CD4-positive, alpha-beta T cell treated with Interleukin-6 for 4 hours (primary cell): ENCODE measurements at regions not wholly inside any gene's neighbourhood (a gene's known extent, or its start where the extent isn't known, plus 50 kb on each side); places are given as distances from the start of the nearest gene placed in this dataset.

Source experiments
- DNase-seq: peaks from one replicate; pipeline ENCODE4 v3.0.0-alpha.2; 2020; ENCODE audit warnings: mixed read lengths

DNA sequence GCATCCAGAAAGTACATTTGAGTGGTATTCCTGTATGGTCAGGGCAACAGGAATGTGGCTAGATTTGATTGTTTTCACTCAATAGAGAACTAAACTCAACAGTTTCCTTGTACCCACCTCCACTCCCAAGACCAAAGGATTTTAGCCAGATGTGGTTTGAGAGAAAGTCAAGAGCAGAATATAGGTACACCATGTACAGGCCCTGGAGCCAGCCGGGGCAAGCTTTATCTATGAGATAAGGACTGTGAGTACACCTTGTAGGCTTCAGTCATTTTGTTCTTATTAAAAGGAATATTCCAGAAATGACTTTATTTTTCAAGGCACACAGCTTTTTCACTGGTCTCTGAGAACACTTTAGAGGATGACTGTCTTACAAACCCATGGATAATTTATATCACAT is 192.4 kb upstream of the JUN start:
- no peak for DNase-seq

DNA sequence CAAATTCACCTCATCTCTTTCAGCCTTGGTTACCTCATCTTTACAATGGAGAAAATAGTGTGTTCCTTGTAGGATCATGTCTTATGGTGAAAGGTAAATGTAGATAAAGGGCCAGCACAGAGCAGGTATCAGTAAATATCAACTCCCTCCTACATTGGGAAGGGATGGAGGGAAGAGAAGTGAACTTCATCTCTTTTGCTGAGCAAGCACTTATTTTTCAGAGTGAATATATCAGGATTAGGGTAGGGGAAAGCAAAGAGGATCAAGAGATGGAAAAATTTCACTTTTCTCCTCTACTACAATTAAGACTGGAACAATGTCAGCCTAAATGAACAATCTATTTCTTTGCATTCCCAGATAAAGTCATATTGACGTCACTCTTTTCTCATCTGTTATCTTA is 193.8 kb upstream of the JUN start:
- no peak for DNase-seq

- DNase-seq = no peak
Observed at GRCh38 chr1:58978096-58978495, 194.2 kb upstream of the JUN start.

GRCh38 chr1:58979086-58979485 is 195.2 kb upstream of the JUN start:
- no peak for DNase-seq

- no peak for DNase-seq
Observed at GRCh38 chr1:58979677-58980076, 195.8 kb upstream of the JUN start.

GRCh38 chr1:58981392-58981791 is 197.5 kb upstream of the JUN start:
- no peak for DNase-seq

DNA sequence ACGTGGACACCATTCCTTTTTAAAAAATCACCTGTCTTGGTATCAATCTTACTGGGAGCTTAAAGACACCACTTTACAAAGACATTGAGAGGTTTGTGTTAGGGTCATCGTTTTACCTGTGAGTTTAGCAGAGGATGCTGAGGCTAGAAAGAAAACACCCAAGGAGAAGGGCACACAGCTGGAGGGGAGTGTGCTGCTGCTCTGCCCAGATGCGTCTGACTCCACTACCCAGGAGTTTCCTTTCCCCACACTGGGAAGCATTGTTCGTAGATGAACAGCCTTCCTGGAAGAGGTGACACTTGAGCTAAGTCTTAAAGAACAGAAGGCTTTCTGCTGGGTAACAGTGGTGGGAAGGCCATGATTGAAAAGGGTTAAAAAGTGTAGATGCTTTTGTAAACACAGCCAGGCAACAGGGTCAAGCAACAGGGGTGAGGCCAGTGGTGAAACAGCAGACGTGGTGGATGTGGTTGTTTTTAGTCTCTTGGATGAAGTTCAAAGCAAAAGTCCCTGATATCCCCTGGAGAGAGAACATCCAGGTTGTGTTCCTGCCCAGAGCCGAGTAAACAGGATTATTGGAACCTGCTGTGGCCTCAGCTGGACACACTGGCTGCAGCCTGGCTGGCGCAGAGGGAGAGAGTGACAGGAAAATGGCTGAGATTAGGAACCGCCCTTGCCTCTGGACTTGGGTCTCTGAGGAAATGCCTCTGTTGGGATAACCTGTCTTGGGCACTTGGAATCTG is 198.6 kb upstream of the JUN start:
- DNase-seq = no peak

DNA sequence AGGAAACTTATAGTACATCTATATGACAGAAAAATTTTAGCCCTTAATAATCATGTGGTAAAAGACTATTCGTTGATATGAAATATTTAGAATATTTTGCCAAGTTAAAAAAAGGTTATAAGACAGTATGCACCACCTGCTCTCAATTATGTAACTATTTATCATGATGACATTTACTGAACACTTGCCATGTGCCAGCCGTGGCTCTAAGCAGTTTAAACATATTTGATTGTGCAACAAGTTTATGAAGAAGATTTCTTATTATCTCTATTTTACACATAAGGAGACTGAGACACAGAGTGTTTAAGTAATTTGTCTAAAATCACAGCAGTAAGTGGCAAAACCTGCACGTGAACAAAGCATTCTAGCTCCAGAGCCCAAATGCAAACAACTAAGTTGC is 199.3 kb upstream of the JUN start:
- no peak for DNase-seq

GRCh38 chr1:58983633-58984245 is 199.9 kb upstream of the JUN start:
- DNase-seq = no peak

- peak; percentile 32 for DNase-seq
Observed at GRCh38 chr1:58986996-58987767, 203.3 kb upstream of the JUN start.

- DNase-seq = no peak
Observed at GRCh38 chr1:58988752-58989151, 204.9 kb upstream of the JUN start.

GRCh38 chr1:58989845-58990244 is 206.0 kb upstream of the JUN start:
- no peak for DNase-seq

DNA sequence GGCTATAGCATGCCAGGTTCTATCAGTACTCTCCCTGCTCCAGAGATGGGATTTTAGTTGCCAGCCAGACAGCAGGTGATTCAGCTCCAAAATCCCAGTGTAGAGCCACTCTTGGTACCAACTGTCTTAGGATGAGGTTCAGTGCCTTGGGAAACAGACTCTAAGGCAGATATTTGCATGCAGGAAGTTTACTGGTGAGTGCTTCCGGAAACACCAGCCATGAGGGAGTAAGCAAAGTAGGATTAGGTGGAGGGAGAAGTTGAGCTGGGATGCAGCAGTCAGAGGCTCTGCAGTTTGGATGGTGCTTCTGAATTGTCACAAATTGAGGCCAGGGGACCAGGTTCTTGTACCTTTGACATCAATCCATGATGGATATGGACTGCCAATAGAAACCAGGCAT is 207.5 kb upstream of the JUN start:
- DNase-seq = no peak

GRCh38 chr1:58992643-58993042 is 208.8 kb upstream of the JUN start:
- DNase-seq = no peak

GRCh38 chr1:58993403-58993802 is 209.6 kb upstream of the JUN start:
- no peak for DNase-seq

- no peak for DNase-seq
Observed at GRCh38 chr1:58994664-58995063, 210.8 kb upstream of the JUN start.

GRCh38 chr1:58996341-58997059 is 212.7 kb upstream of the JUN start:
- DNase-seq = no peak

- DNase-seq = no peak
Observed at GRCh38 chr1:58997060-58997411, 213.2 kb upstream of the JUN start.

- no peak for DNase-seq
Observed at GRCh38 chr1:58997637-58998036, 213.8 kb upstream of the JUN start.

DNA sequence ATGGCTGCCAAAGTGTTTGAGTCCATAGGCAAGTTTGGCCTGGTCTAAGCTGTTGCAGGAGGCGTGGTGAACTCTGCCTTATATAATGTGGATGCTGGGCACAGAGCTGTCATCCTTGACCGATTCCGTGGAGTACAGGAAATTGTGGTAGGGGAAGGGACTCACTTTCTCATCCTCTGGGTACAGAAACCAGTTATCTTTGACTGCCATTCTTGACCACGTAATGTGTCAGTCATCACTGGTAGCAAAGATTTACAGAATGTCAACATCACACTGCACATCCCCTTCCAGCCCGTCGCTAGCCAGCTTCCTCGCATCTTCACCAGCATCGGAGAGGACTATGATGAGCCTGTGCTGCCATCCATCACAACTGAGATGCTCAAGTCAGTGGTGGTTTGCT is 215.8 kb upstream of the JUN start:
- DNase-seq = no peak

DNA sequence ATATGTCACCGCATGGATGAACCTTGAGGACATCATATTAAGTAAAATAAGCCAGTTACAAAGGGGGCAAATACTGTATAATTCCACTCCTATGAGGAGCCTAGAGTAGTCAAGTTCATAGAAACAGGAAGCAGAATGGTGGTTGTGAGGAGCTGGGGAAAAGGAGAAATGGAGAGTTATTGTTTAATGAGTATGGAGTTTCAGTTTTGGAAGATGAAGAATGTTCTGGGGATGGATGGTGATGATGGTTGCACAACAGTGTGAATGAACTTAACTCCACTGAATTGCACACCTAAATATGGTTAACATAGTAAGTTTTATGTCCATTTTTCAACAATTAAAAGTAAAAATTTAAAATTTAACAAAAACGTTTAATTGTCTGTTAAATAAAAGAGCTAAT is 220.9 kb upstream of the JUN start:
- DNase-seq = no peak

DNA sequence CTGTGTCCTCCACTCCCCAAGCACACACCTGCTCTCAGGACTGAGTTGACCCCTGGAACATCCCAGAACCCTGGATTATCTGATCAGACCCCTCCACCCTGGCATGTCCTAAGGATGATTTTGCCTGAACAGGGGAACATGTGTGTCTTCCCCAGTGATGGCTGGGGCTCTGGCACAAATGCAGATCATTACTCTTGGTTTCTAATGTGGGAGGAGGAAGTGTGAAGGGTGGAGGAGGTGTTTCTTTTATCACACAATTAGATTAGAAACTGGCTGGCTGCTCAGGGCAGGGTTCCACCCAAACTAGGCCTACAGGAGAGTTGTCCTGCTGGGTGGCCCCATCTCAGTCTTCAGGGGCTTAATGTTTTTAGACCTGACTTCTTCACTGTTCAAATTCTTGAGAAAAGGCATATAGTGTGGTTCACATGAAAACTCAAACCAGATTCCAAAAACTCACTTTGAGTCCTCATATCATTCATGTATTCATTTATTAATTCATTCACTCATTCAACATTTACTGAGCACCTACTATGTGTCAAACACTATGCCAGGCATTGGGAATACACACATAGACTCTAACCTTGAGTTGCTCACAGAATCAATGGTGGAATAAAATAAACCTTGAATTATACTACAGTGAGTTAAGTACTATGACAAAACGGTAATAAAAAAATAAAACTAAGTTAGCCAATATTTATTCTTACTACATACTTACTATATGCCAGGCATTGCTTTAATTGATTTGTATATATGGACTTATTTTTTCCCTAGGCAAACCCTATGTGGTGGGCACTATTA is 221.8 kb upstream of the JUN start:
- no peak for DNase-seq

- no peak for DNase-seq
Observed at GRCh38 chr1:59006289-59006658, 222.4 kb upstream of the JUN start.
